Ascending aorta (tissue), 2 donors: ENCODE measurements at regions not wholly inside any gene's neighbourhood (a gene's known extent, or its start where the extent isn't known, plus 50 kb on each side); places are given as distances from the start of the nearest gene placed in this dataset.
"Not testable (repeated sequence)": the region's sequence is repeated elsewhere in the genome, so short reads cannot be mapped to it uniquely, and the experiment has no call there.

Experiments
- DNase-seq, 2 donors: peaks; one replicate each; pipeline ENCODE4 v3.0.0-alpha.2; 2019; ENCODE audit warnings: low spot score in 2 of 2
- H3K27ac ChIP-seq, 2 donors: fragments of 200-600 bp; sonication (generic); one replicate each; pipeline ENCODE4 v1.5.1; 2016 to 2017; ENCODE audit warnings: mild to moderate bottlenecking in 1 of 2
- H3K27me3 ChIP-seq: fragments of 200-600 bp; sonication (generic); one replicate; pipeline ENCODE4 v1.5.1; 2017
- H3K36me3 ChIP-seq, 2 donors: fragments of 200-600 bp; sonication (generic); one replicate each; pipeline ENCODE4 v1.5.1; 2016
- H3K4me1 ChIP-seq, 2 donors: fragments of 200-600 bp; sonication (generic); one replicate each; pipeline ENCODE4 v1.5.1; 2016 to 2017; ENCODE audit warnings: mild to moderate bottlenecking in 1 of 2
- H3K4me3 ChIP-seq, 2 donors: fragments of 200-600 bp; sonication (generic); one replicate each; pipeline ENCODE4 v1.5.1; 2016 to 2017; ENCODE audit warnings: mild to moderate bottlenecking in 1 of 2
- H3K9me3 ChIP-seq, 2 donors: fragments of 200-600 bp; sonication (generic); one replicate each; pipeline ENCODE4 v1.5.1; 2016
- intact Hi-C: fragments of 100-400 bp; cut with DNase I; formaldehyde crosslinking; loops from one replicate; pipeline ENCODE4 v1.15.1; 2023
- TF ChIP-seq, protein P1 (sequence below), 3 experiments: fragments of 200-600 bp in 2 of 3; fragments of 450-650 bp in 1 of 3; sonication (generic) in 2 of 3; IDR thresholded peaks; one replicate each; pipeline ENCODE4 v1.5.1; 2016 to 2019; ENCODE audit warnings: antibody characterized with exemption in 3 of 3, mild to moderate bottlenecking in 1 of 3, moderate library complexity in 1 of 3

DNA sequence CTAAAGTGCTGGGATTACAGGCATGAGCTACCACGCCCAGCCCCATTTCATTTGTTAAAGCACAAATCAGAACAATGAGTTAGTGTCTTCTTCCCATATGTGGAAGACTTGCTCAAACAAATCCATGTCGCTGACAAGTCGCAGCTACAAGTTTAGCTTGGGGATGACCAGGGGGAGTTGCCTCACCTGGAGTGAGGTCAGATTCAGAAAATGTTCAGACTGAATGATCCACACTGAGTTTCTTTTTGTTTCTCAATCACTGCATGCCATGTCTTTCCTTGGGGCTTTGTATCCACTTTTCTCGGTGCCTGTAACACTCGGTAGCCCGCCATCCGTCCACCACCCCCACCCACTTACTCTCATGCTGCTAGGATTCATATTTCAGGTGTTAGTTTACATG is 437.3 kb upstream of the DYNLRB2 start:
- Histone ChIP-seq H3K27me3 (no peaks in the 10 kb centered on the region), H3K4me3 (no peak overlapping the region), H3K4me1 (no peaks in the 10 kb centered on the region), H3K36me3 (no peaks in the 10 kb centered on the region), H3K9me3 (peaks cover 0 to 3% of the 10 kb centered on the region in 2 donors), H3K27ac (no peak overlapping the region)
- intact Hi-C loops = no loop called here
- TF ChIP-seq, protein P1, sequence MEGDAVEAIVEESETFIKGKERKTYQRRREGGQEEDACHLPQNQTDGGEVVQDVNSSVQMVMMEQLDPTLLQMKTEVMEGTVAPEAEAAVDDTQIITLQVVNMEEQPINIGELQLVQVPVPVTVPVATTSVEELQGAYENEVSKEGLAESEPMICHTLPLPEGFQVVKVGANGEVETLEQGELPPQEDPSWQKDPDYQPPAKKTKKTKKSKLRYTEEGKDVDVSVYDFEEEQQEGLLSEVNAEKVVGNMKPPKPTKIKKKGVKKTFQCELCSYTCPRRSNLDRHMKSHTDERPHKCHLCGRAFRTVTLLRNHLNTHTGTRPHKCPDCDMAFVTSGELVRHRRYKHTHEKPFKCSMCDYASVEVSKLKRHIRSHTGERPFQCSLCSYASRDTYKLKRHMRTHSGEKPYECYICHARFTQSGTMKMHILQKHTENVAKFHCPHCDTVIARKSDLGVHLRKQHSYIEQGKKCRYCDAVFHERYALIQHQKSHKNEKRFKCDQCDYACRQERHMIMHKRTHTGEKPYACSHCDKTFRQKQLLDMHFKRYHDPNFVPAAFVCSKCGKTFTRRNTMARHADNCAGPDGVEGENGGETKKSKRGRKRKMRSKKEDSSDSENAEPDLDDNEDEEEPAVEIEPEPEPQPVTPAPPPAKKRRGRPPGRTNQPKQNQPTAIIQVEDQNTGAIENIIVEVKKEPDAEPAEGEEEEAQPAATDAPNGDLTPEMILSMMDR (IDR thresholded peaks at IDR 0.05) = no peak
- DNase-seq = no peak

DNA sequence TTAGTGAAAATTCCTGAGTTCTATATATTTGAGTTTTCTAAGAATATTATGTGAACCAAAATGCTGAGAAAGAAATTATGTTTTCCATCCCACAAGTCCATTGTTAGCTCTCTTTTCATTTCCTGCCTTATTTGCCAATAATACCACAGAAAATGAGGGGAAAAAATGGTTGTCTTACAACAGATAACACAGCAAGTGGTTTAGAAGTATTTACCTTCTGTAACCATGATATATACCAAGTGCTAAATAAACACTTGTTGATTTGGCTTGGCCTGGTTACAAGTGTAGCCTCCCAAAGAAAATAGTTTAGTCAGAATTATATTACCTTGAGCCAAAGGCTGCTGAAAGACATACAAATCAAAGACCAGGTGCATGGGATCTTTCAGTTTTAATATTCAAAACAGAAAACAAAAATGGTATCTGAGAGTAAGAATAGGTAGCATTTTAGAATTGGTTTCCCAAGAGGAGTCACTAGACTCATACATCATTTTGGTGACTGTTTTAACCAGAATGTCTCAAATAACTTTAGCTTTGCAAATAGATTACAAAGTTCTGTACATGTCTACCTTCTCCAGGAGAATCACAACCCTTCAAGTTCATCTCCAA is 439.8 kb upstream of the DYNLRB2 start:
- H3K27me3 ChIP-seq = no peaks in the 10 kb centered on the region
- H3K27ac ChIP-seq = no peak overlapping the region
- H3K9me3 ChIP-seq = peaks cover 0 to 7% of the 10 kb centered on the region in 2 donors
- no peak overlapping the region for H3K4me3 ChIP-seq
- TF ChIP-seq, protein P1 (IDR thresholded peaks at IDR 0.05) = no peak
- intact Hi-C loops = no loop called here
- no peaks in the 10 kb centered on the region for H3K4me1 ChIP-seq
- no peaks in the 10 kb centered on the region for H3K36me3 ChIP-seq
- DNase-seq = no peak

DNA sequence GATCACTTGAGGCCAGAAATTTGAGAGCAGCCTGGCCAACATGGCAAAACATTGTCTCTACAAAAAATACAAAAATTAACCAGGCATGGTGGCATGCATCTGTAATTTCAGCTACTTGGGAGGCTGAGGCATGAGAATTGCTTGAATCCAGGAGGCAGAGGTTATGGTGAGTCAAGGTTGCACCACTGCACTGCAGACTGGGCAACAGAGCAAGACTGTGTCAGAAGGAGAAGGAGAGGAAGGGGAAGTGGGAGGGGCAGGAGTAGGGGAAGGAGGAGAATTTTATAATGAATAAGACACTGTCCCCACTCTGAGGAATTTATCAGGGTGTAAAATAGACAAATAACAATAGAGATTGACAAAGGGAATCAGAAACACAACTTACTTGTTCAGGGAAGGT is 440.6 kb upstream of the DYNLRB2 start:
- Histone ChIP-seq H3K4me1 (no peaks in the 10 kb centered on the region), H3K36me3 (no peaks in the 10 kb centered on the region), H3K4me3 (no peak overlapping the region), H3K27me3 (no peaks in the 10 kb centered on the region), H3K9me3 (peaks cover 0 to 7% of the 10 kb centered on the region in 2 donors), H3K27ac (no peak overlapping the region)
- TF ChIP-seq, protein P1 (IDR thresholded peaks at IDR 0.05) = no peak
- intact Hi-C loops = no loop called here
- DNase-seq = no peak

DNA sequence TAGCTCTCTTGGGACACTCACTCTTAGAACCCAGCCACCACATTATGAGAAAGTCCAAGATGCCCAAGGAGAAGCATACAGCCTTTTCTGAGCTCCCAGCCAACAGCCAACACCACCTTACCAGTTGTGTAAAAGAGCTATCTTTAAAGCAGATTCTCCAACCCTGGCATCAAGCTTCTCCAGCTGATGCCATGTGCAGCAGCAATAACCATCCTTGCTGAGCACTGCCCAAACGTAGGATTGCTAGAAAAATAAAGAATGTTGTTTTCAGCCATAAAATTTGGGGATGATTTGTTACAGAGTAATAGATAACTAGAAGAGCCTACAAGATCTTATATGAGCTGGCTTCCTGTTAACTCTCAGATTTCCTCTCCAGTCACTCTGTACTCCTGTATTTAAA is 443.7 kb upstream of the DYNLRB2 start:
- DNase-seq = no peak
- TF ChIP-seq, protein P1 (IDR thresholded peaks at IDR 0.05) = no peak
- H3K4me3 ChIP-seq = no peak overlapping the region
- H3K4me1 ChIP-seq = no peaks in the 10 kb centered on the region
- peaks cover 0 to 7% of the 10 kb centered on the region in 2 donors for H3K9me3 ChIP-seq
- H3K36me3 ChIP-seq = no peaks in the 10 kb centered on the region
- H3K27me3 ChIP-seq = no peaks in the 10 kb centered on the region
- intact Hi-C loops = no loop called here
- no peak overlapping the region for H3K27ac ChIP-seq

DNA sequence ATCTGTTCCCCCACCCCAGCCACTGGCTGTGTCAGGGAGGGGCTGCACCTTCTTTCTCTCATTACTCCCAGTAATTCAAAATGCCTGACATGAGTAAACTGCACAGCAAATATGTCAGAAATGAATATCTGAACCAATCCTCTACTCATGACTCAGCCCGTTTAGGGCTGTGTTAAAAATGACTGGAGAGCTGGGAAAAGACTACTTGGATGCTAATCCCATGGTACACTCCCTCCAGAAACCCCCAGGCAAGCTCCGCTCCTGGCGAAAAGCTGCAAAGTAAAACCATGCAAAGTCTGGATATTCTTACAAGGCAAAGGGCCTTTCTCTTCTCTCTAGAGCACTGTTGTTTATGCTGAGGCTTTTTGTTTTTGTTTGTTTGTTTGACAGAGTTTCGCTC is 448.1 kb upstream of the DYNLRB2 start:
- Histone ChIP-seq H3K27ac (no peak overlapping the region), H3K9me3 (peaks cover 0 to 4% of the 10 kb centered on the region in 2 donors), H3K27me3 (no peaks in the 10 kb centered on the region), H3K36me3 (no peaks in the 10 kb centered on the region), H3K4me1 (no peaks in the 10 kb centered on the region), H3K4me3 (no peak overlapping the region)
- TF ChIP-seq, protein P1 (IDR thresholded peaks at IDR 0.05) = no peak
- DNase-seq = no peak
- intact Hi-C loops = no loop called here

DNA sequence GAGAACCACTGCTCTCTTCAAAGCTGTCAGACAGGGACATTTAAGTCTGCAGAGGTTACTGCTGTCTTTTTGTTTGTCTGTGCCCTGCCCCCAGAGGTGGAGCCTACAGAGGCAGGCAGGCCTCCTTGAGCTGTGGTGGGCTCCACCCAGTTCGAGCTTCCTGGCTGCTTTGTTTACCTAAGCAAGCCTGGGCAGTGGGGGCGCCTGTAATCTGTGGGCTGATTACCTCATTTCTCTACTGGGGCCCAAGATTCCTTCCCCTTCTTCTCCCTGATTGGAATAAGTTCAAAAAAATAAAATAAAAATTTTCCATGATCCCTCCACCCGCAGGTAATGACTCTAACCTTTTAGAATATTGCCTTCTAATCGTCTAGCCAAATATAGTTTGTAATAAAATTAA is 449.3 kb upstream of the DYNLRB2 start:
- H3K27me3 ChIP-seq, intact Hi-C loops, H3K9me3 ChIP-seq, H3K4me3 ChIP-seq, H3K36me3 ChIP-seq, H3K27ac ChIP-seq, H3K4me1 ChIP-seq, DNase-seq: not testable (repeated sequence)
